ENCODE measurements at regions not wholly inside any gene's neighbourhood (a gene's known extent, or its start where the extent isn't known, plus 50 kb on each side); places are given as distances from the start of the nearest gene placed in this dataset.

GRCh38 chrX:39611468-39611867 is 486.3 kb downstream of the BCOR start:
- no peaks in the 10 kb centered on the region for H3K9me3 ChIP-seq (ENCODE audit: low read length)
- no peak for TF ChIP-seq POLR2AphosphoS5 (IDR thresholded peaks at IDR 0.05)
- no peak overlapping the region for H3K27ac ChIP-seq (ENCODE audit: low read length)
- no peak overlapping the region for H3K9ac ChIP-seq (ENCODE audit: low read length)
- H2AFZ ChIP-seq (ENCODE audit: low read depth, low read length), result no peak overlapping the region
- no peaks in the 10 kb centered on the region for H3K27me3 ChIP-seq (ENCODE audit: insufficient read depth, low read depth, low read length)
- H4K20me1 ChIP-seq (ENCODE audit: insufficient read depth), result no peaks in the 10 kb centered on the region
- no peaks in the 10 kb centered on the region for H3F3A ChIP-seq (ENCODE audit: insufficient read depth, low read length, poor library complexity, severe bottlenecking)
- no peaks in the 10 kb centered on the region for H3K79me2 ChIP-seq (replicated peaks; ENCODE audit: insufficient read depth, low read length)
- H3K9me2 ChIP-seq (ENCODE audit: insufficient read depth, low read length), result no peaks in the 10 kb centered on the region
- H3K36me3 ChIP-seq (ENCODE audit: insufficient read depth, low read length), result no peaks in the 10 kb centered on the region
- H3K4me2 ChIP-seq (ENCODE audit: low read length), result no peak overlapping the region
- no peak overlapping the region for H3K4me3 ChIP-seq (ENCODE audit: low read length)

- no peak for TF ChIP-seq SMC3 (conservative IDR thresholded peaks at IDR 0.05; ENCODE audit: poor library complexity)
- no peak for TF ChIP-seq EZH2 (IDR thresholded peaks at IDR 0.05; ENCODE audit: borderline replicate concordance, insufficient read depth, low read length, poor library complexity, severe bottlenecking)
- no peak for TF ChIP-seq REST (IDR thresholded peaks at IDR 0.05; ENCODE audit: borderline replicate concordance)
- no peak for TF ChIP-seq MXI1 (conservative IDR thresholded peaks at IDR 0.05; ENCODE audit: poor library complexity, severe bottlenecking)
- TF ChIP-seq EP300 (conservative IDR thresholded peaks at IDR 0.05; ENCODE audit: poor library complexity, severe bottlenecking), result no peak
- no peak for TF ChIP-seq CTCF (IDR thresholded peaks at IDR 0.05; ENCODE audit: poor library complexity, severe bottlenecking)
- no peak for TF ChIP-seq RAD21 (conservative IDR thresholded peaks at IDR 0.05)
- TF ChIP-seq TAF1 (IDR thresholded peaks at IDR 0.05; ENCODE audit: low read depth), result no peak
- TF ChIP-seq POLR2AphosphoS5 (IDR thresholded peaks at IDR 0.05), result no peak
- Histone ChIP-seq H3K4me2 (ENCODE audit: low read length) (no peak overlapping the region), H3K36me3 (ENCODE audit: insufficient read depth, low read length) (no peaks in the 10 kb centered on the region), H3K4me3 (ENCODE audit: low read length) (peak overlapping the region; percentile 64), H3K9ac (ENCODE audit: low read length) (peak overlapping the region; percentile 53), H3K27ac (ENCODE audit: low read length) (no peak overlapping the region), H3K79me2 (replicated peaks; ENCODE audit: insufficient read depth, low read length) (no peaks in the 10 kb centered on the region), H3F3A (ENCODE audit: insufficient read depth, low read length, poor library complexity, severe bottlenecking) (no peaks in the 10 kb centered on the region), H3K27me3 (ENCODE audit: insufficient read depth, low read depth, low read length) (no peaks in the 10 kb centered on the region), H2AFZ (ENCODE audit: low read depth, low read length) (no peak overlapping the region), H3K9me2 (ENCODE audit: insufficient read depth, low read length) (no peaks in the 10 kb centered on the region), H3K9me3 (ENCODE audit: low read length) (no peaks in the 10 kb centered on the region), H4K20me1 (ENCODE audit: insufficient read depth) (no peaks in the 10 kb centered on the region)
Observed at GRCh38 chrX:39613482-39613995, 484.2 kb downstream of the BCOR start.
